ENCODE measurements at regions not wholly inside any gene's neighbourhood (a gene's known extent, or its start where the extent isn't known, plus 50 kb on each side); places are given as distances from the start of the nearest gene placed in this dataset.

DNA sequence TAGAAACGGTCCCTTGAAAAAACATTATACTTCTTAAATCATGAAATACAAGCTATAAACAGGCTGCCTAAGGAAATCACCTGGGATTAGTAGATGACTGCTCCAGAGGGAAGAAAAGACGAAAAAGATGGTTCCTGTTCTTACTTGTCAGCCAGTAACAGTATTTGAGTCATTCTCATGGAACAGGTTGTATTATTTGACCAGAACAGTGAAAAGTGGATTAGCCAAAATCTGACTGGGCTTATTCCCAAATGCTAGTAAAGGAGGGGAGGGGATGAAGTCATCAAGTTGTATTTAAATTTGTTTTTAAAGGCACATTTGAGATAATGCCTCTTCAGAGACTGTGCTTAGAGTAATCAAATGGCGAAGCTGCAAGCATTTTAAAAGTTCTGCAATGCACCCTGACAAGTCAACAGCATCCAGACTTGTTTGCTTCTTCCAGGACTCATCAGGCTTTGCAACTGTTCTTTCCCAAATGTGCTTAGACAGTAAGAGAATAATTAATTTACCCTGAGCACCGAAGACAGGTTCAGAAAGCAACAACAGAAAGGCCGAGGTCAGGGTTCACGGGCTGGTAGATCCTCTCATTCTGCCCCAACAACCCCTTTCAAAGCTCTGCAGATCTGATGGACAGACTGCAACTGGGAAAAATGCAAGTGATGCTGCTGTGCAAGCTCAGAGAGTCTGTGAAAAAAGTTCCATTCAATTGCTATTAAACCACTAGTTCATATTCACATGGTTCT, 800.6 kb downstream of the KCTD16 start:
- DNase-seq (ENCODE audit: low read depth) = no peak

DNA sequence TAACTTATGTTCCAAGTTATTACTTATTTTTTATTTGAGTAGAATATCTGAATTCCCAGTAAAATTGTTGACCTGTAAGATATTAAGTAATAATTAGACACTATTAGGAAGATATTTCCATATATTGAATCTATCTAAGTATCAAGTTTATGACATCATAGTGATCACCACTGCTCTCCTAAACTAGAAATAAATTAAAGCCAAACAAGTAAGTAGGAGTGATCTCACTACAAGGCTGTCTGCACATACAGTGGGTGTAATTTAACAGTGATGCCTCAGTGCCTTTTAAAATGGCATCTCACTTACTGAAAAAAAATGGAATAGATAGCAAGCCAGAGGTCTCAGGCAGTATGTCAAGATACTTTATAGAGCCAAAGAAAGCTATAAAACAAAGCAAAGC, 789.6 kb downstream of the KCTD16 start:
- DNase-seq (ENCODE audit: low read depth) = no peak

DNA sequence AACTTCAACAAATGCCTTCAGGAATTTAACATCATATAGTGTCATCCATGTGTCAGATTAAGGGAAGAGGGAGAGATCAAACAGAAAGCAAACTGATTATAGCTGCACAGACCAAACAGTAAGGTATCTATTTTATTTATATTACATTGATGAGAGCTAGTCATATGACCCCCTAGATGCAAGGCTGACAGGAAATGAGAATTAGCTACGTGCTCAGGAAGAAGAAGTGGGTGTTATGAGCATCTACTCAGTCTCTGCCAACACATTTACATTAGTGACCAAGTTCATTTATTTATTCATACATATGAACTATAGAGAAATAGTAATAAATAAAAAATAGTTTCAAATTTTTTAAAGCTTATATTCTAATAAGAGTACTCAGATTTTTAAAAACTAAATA, 787.3 kb downstream of the KCTD16 start:
- no peak for DNase-seq (ENCODE audit: low read depth)

DNA sequence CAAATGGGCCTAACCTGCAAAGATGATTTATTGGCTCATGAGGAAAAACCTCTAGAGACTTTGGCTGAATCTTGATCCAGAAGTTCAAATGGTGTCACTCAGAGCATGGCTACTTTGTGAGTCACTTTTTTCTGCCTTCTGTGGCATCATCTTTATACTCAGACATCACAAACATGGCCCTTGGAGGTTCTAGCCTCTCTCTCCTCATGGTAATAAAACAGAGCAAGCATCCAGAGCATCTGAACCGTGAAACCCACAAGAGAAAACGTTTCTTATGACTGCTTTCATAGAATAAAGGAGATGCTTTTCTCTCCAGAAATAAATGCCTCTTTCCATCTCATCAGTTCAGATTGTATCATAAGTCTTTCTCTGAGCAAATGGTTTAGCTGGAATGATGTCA, 780.3 kb downstream of the KCTD16 start:
- DNase-seq (ENCODE audit: low read depth) = no peak

DNA sequence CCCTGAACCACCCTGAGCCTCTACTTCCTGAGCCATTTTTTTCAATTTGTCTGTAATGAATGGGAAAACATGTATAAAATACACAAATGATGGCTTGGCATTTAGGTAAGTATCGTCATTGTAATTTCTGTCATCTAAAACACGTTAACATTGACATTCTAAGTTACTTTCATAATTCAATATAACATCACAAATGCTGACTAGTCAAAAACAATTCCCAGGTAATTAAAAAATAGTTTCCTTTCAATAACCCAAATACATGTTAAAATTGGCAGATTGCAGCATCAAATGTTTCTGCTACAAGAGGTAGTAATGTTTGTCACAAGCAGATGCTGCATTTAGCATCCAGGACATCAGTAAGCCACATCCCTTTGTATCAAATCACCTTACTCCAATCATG, 776.4 kb downstream of the KCTD16 start:
- no peak for DNase-seq (ENCODE audit: low read depth)

GRCh38 chr5:144945503-144945902, 774.8 kb downstream of the KCTD16 start:
- no peak for DNase-seq (ENCODE audit: low read depth)

DNA sequence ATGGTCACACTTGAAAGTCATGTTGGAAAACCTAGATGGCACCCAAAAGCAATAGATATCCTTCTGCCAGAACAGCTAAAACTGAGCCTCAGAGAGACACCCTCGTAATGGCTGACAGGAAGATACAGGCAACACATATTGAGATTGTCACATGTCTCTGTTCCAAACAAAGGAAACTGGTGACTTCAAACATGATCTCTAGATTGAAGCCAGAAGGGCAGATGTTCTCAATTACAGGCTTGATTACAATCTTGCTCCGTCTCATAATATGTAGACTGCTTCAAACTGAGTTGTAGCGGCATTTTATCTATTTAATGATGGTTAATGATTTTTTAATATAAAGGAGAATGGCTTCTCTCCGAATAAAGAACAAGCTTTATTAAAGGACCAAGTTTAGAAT, 774.3 kb downstream of the KCTD16 start:
- no peak for DNase-seq (ENCODE audit: low read depth)

DNA sequence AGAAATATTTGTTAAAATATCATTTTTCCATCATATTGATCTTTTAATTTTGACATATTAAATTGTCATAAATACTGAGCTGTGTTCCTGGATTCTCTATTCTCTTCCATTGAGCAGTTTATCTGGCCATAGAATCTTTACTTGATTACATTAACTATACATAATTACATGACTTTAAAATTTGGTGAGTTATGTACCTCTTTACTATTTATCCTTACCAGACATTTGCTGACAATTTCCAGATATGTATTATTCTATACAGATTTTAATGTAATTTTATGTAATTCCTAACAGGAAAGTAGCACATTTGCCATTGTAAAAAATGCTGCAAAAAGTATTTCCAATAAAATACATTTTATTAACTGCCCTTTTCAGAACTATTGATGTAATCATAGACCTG, 770.3 kb downstream of the KCTD16 start:
- DNase-seq (ENCODE audit: low read depth) = no peak

DNA sequence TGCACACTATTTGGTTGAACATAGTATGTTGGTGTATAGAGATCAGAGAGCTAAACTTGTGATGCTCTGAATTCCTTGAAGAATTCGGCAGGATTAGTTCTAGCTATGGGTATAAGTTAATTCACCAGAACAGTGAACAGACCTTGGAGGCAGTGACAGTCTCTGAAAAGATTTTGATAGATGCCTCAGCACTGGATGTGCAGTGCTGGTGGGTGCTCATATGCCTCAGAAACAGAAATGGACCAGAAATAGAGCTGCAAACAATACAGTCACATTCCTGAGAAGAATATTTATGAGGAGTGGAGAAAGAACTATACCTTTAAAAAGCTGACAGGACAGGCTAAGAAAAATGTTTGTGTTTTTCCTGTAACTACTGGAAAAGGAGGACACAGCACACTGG, 747.7 kb downstream of the KCTD16 start:
- no peak for DNase-seq (ENCODE audit: low read depth)

GRCh38 chr5:144915452-144915851, 744.8 kb downstream of the KCTD16 start:
- DNase-seq (ENCODE audit: low read depth) = peak; percentile 5

- no peak for DNase-seq (ENCODE audit: low read depth)
These were observed 743.0 kb downstream of the KCTD16 start for GRCh38 chr5:144913661-144914060.

DNA sequence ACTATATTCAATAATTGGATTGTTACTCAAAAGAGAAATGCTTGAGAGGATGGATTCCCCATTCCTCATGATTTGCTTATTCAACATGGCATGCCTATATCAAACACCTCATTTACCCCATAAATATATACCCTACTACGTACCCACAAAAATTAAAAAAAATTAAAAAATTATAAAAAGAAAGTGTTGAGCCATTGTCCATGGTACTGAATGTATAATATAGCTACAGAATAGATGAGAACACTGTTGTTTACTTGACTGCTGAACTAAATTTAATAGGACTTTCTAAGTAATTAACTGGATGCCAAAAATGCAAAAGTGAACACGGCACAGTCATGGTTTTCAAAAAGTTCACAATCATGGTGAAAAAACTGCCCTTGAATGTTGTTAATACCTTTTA, 725.8 kb downstream of the KCTD16 start:
- DNase-seq (ENCODE audit: low read depth) = no peak

DNA sequence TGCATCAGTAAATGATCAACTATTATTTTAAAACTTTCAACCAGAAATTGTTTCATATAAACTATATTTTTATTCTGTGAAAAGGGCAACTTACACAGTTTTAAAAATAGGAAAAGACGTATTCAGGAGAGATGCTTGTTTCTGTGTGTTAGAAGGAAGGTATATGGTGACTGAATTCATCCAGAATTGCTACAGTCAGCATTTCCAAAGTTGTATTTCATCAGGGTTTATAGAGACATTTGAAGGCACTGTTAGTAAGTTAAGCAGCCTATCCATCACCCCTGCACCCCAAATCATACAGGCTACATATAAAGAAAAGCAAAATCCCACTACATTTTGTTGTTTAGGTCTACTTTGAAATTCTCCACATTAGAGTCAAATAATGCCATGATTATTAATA, 716.0 kb downstream of the KCTD16 start:
- DNase-seq (ENCODE audit: low read depth) = no peak

DNA sequence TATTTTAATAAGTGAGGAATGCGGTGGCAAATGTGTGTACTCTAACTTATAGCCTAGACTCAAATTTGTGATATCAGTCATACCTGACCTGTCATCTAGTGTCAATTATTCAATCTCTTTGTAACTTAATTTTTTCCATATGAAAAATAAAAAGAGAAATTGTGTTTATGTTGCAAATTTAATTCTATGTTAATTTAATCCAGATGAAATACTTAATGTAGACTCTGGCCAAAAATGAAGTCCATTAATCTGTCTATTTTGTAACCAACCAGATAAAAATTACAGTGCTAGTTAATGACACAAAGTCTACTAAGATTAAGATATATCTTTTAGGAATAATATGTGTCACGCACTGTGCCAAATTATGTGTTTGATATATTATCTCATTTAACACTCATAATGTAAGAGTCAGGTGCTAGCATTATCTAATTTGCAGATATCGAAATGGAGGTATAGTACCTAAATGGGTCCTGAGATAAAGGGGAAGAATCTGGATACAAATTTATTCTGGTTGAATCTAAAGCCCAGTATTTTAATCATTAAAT, 712.1 kb downstream of the KCTD16 start:
- DNase-seq (ENCODE audit: low read depth) = no peak

- no peak for DNase-seq (ENCODE audit: low read depth)
These were observed 709.8 kb downstream of the KCTD16 start for GRCh38 chr5:144880513-144880912.

DNA sequence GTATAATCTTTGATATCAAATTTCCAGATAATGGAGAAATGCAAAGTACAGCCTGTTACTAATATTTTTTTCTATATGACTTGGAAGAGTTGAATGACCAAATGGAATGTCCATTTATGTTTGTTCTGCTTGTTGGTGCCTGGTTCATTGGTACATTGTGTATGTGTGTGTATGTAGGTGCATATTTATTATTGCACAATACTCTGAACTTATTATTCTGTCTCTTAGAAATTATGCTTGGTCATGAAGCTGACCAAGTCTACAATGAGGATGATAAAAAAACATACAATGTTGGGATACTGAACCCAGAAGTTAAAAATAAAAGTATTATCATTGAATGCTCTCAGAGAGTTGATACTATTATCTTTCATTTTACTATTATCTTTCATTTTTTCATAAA, 706.3 kb downstream of the KCTD16 start:
- no peak for DNase-seq (ENCODE audit: low read depth)

DNA sequence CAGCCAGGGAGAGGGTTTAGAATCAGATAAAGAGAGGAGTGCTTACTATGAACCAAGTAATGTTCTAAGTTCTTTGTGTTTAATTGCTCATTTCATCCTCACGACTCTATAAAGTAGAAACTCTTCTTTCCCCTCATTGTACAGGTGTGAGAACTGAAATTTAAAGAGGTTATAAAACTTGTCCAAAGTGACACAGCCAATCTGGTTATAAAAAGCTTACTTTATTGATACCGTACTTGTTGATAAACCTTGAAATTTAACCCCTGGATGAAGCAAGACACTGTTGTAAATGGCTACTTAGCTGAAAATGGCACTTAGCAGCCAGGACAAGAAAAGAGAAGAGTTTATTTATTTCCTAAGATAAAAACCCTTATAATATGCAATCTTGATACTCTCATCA, 702.4 kb downstream of the KCTD16 start:
- DNase-seq (ENCODE audit: low read depth) = no peak

DNA sequence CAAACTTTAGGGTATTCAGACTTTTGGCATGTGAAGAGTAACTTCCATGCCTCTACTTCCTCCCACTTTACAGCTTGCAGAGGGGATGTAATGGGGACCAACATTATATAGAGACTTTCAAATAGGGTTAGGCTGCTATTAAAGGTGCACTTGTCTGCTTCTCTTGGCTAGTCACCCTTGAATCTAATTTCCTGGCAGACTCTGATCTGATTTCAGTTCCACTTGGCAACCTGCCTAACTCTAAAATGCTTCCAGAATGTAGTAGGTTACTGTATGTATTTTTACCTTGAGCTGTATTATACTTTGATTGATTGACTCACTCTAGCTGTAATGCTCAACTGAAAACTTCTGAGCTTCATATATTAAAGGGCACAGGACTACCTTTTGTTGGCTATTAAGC, 693.4 kb downstream of the KCTD16 start:
- DNase-seq (ENCODE audit: low read depth) = no peak

GRCh38 chr5:144857454-144857853, 686.8 kb downstream of the KCTD16 start:
- no peak for DNase-seq (ENCODE audit: low read depth)

DNA sequence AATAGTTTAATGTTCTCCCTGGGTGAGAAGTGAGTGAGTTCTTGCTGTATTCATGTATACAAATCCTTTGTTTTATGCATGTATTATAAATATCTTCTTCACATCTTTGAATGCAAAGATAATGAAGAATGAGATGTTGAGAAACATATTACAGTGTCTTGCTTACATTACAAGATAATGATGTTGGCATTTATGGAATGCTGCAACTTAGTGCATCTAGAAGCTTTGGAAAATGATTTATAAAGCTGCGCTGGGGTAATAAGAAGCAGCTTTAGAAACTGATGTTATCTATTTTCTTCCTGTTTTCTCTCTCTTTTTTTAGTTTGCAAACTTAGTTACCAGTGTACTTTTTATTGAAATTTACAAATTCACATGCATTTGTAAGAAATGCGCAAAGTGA, 673.4 kb downstream of the KCTD16 start:
- peak; percentile 62 for DNase-seq (ENCODE audit: low read depth)

DNA sequence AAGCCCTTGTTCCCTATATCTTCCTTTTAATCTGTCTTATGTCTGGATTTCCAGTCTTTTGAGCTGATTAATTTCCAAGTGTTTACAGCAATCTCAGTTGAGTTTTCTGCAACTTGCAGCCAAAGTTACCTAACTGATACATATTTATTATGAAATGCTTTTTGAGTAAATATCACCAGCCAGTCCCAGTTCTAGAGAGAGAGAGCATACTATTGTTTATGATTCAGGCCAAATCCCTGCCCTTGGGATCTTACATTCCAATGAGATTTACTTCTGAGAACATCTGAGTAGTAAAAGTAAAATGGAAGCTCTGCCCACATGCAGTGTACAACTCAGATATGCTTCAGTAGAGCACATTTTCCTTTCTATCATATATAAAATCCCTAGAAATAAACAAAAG, 661.7 kb downstream of the KCTD16 start:
- peak; percentile 79 for DNase-seq (ENCODE audit: low read depth)

- no peak for DNase-seq (ENCODE audit: low read depth)
These were observed 661.0 kb downstream of the KCTD16 start for GRCh38 chr5:144831650-144832049.

DNA sequence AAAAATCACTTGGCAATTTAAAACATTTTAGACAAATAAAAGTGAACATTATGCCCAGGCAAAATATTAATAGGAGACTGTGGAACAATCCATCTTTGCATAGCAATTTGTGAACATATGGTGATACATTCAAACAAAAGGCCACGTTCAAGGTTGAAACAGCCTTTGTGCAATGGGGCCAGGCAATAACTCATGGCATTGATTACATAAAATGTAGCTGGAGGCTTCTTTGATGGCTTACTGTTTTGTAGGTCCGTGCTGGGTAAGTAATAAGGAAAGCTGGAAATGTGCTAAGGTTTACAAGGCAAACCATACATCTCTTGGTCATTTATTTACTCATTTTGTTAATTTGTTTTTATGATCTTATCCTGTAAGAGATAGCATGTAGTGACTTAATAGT, 651.8 kb downstream of the KCTD16 start:
- DNase-seq (ENCODE audit: low read depth) = no peak

GRCh38 chr5:144820278-144820677, 649.6 kb downstream of the KCTD16 start:
- no peak for DNase-seq (ENCODE audit: low read depth)
